GM10266 (cell line): ENCODE measurements at regions not wholly inside any gene's neighbourhood (a gene's known extent, or its start where the extent isn't known, plus 50 kb on each side); places are given as distances from the start of the nearest gene placed in this dataset.

ENCODE experiments used
- DNase-seq: peaks from one replicate; pipeline ENCODE4 v3.0.0; 2012; ENCODE audit errors: extremely low spot score
- TF ChIP-seq, protein P1 (sequence below): IDR thresholded peaks from 2 replicates; pipeline ENCODE4 v1.5.1; 2012; ENCODE audit warnings: mild to moderate bottlenecking, low read depth; ENCODE audit not compliant: control insufficient read depth, insufficient read depth; ENCODE audit errors: missing control alignments

- TF ChIP-seq, protein P1, sequence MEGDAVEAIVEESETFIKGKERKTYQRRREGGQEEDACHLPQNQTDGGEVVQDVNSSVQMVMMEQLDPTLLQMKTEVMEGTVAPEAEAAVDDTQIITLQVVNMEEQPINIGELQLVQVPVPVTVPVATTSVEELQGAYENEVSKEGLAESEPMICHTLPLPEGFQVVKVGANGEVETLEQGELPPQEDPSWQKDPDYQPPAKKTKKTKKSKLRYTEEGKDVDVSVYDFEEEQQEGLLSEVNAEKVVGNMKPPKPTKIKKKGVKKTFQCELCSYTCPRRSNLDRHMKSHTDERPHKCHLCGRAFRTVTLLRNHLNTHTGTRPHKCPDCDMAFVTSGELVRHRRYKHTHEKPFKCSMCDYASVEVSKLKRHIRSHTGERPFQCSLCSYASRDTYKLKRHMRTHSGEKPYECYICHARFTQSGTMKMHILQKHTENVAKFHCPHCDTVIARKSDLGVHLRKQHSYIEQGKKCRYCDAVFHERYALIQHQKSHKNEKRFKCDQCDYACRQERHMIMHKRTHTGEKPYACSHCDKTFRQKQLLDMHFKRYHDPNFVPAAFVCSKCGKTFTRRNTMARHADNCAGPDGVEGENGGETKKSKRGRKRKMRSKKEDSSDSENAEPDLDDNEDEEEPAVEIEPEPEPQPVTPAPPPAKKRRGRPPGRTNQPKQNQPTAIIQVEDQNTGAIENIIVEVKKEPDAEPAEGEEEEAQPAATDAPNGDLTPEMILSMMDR, result no peak
- no peak for DNase-seq
Observed at GRCh38 chr1:187267827-187268226, 439.1 kb downstream of the PLA2G4A start.

- TF ChIP-seq, protein P1, result no peak
- DNase-seq, result no peak
Observed at GRCh38 chr1:187270256-187270655, 441.5 kb downstream of the PLA2G4A start.

DNA sequence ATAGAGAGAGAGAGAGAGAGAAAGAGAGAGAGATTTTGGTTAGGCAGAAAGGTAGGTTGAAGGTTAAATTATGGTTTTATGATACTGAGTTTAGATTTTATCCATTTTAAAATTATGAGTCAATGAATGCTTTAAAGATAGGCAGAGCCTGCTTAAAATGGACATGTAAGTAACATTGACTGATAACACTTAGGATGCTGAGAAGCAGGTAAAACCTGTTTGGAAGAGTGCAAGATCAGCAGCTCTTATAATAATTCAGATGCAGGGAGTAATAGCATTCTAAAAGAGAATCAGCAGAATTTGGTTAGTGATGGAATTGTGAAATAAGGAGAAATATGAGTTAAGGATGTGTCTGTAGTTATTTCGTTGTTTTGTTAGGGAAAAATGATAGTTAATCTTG is 446.6 kb downstream of the PLA2G4A start:
- no peak for DNase-seq

GRCh38 chr1:187275985-187276575 is 447.3 kb downstream of the PLA2G4A start:
- TF ChIP-seq, protein P1, result no peak
- DNase-seq, result no peak

More for the DNA sequence above, 446.6 kb downstream of the PLA2G4A start:
- TF ChIP-seq, protein P1, result no peak

DNA sequence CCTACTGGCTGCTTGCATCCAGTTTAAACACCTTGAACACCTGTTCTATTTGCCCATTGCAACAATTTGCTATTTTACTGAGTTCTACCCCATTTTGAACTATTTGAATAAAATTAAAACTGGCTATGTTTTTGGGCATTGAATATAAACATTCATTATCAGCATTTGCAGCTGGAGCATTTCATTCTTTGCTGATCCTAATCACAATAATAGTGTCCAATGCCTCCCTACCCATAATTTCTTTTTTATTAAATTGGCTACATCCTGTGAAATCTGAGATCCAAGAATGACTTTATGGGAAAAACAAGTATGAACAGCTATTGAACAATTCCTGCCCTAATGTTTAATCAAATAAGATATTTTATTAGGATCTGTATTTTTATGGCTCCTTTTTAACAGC is 447.9 kb downstream of the PLA2G4A start:
- TF ChIP-seq, protein P1, result no peak
- no peak for DNase-seq

- no peak for DNase-seq
- TF ChIP-seq, protein P1, result no peak
Observed at GRCh38 chr1:187280031-187280430, 451.3 kb downstream of the PLA2G4A start.

DNA sequence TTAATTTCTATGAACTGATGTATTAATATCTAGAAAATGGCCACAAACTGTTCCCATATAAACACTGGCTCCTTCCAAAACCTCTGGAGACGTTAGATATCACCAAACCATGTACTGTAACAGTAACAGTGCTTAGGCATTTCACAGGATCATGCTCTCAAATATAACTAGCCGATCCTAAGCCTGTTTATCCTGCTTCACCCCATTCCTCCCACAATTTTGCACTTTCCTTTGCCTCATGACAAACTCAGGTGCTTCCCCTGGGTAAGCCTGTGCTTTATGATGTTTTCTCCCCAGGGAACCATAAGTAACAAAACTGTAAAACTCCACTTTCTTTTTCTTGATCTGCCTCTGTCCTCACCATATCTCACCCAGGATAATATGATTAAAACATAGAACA is 452.3 kb downstream of the PLA2G4A start:
- TF ChIP-seq, protein P1, result no peak
- DNase-seq, result no peak
